HG03558 (cell line): ENCODE measurements at regions not wholly inside any gene's neighbourhood (a gene's known extent, or its start where the extent isn't known, plus 50 kb on each side); places are given as distances from the start of the nearest gene placed in this dataset.
A peak's percentile ranks its signal among the peaks of the same experiment; 100 is the strongest.
"Not testable (repeated sequence)": the region's sequence is repeated elsewhere in the genome, so short reads cannot be mapped to it uniquely, and the experiment has no call there.

Experiments used
- ATAC-seq: cut with Tn5 transposase; IDR thresholded peaks from one replicate; pipeline ENCODE4 v1.9.1; 2021; ENCODE audit warnings: moderate number of reproducible peaks; ENCODE audit not compliant: unreplicated experiment; ENCODE audit errors: extremely low read depth

- ATAC-seq, result no peak
These were observed 119.2 kb downstream of the RASSF10 start for GRCh38 chr11:13128354-13128753.

DNA sequence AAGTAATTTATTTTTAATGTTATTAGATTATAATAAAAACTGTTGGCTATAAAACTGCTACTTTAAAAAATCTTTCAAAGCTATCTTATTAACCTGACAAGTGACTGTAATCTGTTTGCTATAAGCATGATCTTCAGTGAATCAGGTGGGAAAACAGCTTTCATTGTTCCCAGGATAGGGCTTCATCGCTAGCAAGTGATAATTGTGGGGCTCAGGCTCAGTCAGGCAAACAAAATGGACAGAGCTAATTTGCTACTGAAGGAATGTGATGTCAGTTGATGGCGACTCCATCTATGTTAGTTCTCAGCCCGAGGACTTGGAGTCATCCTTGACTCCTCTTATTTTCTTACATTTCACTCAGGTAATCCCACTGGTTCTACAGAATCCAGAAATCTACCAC, 125.0 kb downstream of the RASSF10 start:
- no peak for ATAC-seq

- no peak for ATAC-seq
These were observed 125.8 kb downstream of the RASSF10 start for GRCh38 chr11:13134886-13135285.

GRCh38 chr11:13135385-13136271, 126.5 kb downstream of the RASSF10 start:
- no peak for ATAC-seq

GRCh38 chr11:13136272-13136596, 127.1 kb downstream of the RASSF10 start:
- ATAC-seq, result no peak

DNA sequence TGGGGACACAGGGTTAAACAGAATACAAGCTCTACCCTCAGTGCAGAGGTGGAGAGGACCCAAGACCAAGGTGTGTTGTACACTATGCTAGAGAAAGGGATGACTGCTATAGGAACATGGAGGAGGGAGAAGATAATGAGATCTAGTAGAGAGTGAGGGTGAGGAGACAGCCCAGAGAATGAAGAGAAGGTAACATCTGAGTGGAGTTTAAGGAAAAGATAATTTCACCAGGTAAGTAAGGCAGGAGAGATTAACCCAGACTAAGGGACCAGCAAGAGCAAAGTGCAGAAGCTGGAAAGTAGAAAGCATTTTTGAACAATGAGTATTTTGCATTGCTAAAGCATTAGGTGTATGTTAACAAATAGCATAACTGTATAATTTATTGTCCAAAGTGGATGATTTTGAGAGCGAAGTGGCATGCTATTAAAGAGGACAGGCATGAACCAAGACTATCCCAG, 128.8 kb downstream of the RASSF10 start:
- ATAC-seq, result no peak

DNA sequence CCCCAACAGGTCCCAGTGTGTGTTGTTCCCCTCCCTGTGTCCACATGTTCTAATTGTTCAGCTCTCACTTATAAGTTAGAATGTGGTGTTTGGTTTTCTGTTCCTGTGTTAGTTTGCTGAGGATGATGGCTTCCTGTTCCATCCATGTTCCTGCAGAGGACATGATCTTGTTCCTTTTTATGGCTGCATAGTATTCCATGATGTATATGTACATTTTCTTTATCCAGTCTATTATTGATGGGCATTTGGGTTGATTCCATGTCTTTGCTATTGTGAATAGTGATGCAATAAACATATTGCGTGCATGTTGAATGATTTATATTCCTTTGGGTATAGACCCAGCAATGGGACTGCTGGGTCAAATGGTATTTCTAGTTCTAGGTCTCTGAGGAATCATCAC, 130.0 kb downstream of the RASSF10 start:
- not testable (repeated sequence) for ATAC-seq

DNA sequence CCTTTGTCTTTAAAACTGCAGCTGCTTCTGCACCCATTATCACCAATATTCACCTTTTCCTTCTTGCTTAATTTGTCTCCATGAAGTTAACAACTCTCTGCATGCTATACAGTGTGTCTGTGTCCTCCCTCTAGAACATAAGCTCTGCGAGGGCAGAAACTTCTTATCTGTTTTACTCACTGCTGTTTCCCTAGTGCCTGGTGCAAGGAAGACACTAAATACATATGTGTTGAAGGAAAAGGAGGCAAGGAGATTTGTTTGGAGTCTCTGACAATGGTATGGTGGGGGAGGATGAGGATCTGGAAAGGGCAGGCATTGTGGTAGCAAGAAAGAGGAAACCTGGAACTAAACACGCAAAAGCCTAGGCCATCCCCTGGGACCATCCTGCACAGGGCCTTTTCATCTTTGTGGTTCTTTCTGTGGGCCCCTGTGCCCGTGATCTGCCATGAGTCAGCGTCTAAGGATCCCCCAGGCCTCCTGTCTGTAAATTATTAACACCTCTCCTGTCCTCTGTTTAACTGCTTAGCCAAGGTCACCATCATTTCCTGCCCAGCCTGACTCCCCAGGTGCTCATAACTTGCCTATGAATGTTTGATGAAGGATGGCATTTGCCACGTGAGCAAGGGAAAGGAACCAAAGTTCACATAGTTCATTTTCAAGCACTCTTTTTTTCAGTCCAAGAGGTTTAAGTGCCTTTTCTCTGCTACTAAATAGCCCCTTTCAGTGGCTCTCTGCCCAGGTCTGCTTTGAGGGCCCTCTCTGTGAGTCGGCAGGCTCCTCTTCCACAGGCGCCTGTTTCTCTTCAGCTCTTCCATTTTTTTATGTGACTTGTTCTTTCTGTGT, 131.1 kb downstream of the RASSF10 start:
- peak; percentile 57 for ATAC-seq

- ATAC-seq, result no peak
These were observed 131.9 kb downstream of the RASSF10 start for GRCh38 chr11:13140873-13141655.

GRCh38 chr11:13141731-13142709, 132.9 kb downstream of the RASSF10 start:
- no peak for ATAC-seq

DNA sequence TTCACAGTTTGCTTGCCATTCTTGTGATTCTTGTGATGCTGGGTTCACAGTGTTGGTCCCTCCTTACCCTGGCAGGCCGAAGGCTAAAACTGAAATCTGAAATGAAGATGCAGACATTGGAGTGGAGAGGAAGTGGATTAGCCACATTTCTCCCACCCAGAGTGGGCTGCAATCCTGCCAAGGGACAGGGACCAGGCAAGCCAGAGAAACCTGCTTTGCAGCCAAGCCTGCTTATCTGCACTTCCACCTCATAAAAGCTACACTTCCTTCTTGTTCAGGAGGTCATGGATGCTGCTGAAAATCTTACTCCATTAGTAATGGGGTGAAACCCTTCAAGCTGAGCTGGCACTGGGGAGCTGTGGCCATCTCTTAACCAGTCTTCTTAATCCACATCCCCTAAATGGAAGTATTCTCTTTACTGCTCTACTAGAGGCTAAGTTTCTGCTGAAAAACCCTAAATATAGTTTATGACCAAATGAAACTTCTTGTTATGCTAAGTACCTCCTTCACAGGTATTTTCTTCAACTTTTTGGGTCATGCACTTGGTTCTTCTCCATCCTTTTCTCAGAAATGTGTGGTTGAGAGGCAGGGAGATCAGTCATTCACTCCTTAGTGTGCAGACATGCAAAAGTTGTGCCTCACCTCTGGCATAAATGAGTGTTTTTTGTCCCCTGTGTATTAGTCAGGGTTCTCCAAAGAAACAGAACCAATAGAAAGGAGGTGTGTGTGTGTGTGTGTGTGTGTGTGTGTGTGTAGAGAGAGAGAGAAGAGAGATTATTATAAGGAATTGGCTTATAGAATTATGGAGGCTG, 133.9 kb upstream of the BMAL1 start:
- no peak for ATAC-seq

- no peak for ATAC-seq
These were observed 132.1 kb upstream of the BMAL1 start for GRCh38 chr11:13145461-13145860.

DNA sequence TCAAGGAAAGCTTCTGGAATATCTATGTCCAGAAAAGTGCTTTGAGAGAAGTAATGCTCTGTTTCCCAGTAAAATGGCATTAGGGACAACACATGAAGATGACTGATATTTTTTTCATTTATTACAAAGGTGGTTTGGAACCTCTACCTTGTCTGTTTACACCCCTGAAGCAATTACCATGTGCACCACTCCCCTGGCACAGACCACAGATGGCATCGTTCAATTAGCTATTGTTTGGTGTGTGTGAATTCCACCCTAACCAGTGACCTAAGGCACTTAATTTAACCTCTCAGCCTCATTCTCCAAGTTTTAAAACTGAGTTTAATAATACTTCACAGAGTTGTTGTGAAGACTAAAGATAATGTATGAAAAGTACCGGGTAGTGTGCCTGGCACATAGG, 127.6 kb upstream of the BMAL1 start:
- no peak for ATAC-seq

DNA sequence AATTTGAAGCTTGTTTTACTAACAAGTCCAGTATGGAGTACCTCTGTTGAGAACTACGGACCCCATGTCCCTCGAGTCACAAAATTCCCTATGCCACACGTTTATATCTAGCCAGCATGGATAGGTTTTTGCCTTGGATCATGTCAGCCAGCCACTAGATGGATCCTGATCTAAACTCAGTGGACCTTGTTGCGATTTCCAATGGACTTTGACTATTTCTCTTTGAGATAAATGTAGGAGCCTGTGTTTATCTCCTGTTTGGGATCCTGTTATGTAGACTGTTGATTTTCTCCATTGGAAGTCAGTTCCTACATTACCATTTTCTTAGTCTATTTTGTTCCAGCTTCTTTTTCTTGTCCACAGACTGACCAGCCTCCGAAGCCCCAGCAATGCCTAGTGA, 127.1 kb upstream of the BMAL1 start:
- no peak for ATAC-seq

- no peak for ATAC-seq
These were observed 125.3 kb upstream of the BMAL1 start for GRCh38 chr11:13152264-13152663.

GRCh38 chr11:13152736-13153541, 124.7 kb upstream of the BMAL1 start:
- no peak for ATAC-seq

- not testable (repeated sequence) for ATAC-seq
These were observed 123.2 kb upstream of the BMAL1 start for GRCh38 chr11:13154374-13154773.

- no peak for ATAC-seq
These were observed 117.2 kb upstream of the BMAL1 start for GRCh38 chr11:13160346-13160745.
